ENCODE measurements at regions not wholly inside any gene's neighbourhood (a gene's known extent, or its start where the extent isn't known, plus 50 kb on each side); places are given as distances from the start of the nearest gene placed in this dataset.

- TF ChIP-seq, protein P1, sequence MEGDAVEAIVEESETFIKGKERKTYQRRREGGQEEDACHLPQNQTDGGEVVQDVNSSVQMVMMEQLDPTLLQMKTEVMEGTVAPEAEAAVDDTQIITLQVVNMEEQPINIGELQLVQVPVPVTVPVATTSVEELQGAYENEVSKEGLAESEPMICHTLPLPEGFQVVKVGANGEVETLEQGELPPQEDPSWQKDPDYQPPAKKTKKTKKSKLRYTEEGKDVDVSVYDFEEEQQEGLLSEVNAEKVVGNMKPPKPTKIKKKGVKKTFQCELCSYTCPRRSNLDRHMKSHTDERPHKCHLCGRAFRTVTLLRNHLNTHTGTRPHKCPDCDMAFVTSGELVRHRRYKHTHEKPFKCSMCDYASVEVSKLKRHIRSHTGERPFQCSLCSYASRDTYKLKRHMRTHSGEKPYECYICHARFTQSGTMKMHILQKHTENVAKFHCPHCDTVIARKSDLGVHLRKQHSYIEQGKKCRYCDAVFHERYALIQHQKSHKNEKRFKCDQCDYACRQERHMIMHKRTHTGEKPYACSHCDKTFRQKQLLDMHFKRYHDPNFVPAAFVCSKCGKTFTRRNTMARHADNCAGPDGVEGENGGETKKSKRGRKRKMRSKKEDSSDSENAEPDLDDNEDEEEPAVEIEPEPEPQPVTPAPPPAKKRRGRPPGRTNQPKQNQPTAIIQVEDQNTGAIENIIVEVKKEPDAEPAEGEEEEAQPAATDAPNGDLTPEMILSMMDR (IDR thresholded peaks at IDR 0.05), result no peak
- no peak for TF ChIP-seq POLR2A (IDR thresholded peaks at IDR 0.05)
Observed at GRCh38 chr16:63904930-63905329, 1216.9 kb downstream of the CDH11 start.
